GM19240 (cell line): ENCODE measurements at regions not wholly inside any gene's neighbourhood (a gene's known extent, or its start where the extent isn't known, plus 50 kb on each side); places are given as distances from the start of the nearest gene placed in this dataset.
"Not testable (repeated sequence)": the region's sequence is repeated elsewhere in the genome, so short reads cannot be mapped to it uniquely, and the experiment has no call there.

Experiments
- DNase-seq: peaks from one replicate; pipeline ENCODE4 v3.0.0; 2011; ENCODE audit warnings: low spot score; ENCODE audit not compliant: insufficient read length

DNA sequence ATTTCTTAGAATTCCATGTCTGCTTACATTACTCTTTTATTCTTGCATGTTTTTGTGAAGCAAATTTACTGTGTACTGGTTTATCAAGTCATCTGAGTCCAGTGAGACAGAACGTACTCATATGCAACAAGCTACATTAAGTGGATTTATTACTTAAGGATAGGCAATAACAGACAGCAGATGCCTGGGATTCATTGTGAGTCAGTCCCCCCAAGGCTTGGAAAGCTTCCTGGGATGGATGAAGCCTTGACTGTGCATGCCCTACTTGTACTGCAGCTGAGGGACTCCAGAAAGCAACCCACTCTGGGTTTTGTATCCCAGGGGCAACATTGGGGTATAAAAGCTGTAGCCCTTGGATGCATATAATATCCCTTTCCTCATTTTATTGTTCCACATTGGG, 113.4 kb upstream of the RAB18 start:
- no peak for DNase-seq

DNA sequence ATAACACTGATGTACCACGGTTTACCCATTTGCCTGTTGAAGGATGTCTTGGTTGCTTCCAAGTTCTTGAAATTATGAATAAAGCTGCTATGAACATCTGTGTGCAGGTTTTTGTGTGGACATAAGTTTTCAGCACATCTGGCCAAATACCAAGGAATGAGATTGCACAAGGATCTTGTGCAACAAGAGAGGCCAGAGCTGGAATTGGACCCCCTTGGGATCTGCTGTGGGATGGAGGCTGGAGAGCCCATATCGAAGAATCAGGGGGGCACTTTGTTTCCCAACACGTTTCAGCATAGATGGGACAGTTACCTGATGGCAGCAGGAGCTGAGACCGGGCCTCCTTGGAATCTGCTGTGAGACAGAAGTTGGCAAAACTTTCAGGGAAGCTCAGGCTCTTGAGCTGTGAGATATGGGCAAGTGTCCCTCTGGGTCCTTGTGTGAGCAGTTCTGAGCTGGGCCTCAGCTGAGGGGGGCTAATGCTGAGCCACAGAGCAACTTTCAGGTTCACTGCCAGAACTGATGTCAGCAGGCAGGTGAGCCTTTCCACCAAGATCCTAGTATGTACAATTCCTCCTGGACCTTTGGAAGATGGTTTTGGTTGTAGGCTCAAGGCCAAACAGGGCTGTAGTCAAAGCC, 115.2 kb upstream of the RAB18 start:
- no peak for DNase-seq

DNA sequence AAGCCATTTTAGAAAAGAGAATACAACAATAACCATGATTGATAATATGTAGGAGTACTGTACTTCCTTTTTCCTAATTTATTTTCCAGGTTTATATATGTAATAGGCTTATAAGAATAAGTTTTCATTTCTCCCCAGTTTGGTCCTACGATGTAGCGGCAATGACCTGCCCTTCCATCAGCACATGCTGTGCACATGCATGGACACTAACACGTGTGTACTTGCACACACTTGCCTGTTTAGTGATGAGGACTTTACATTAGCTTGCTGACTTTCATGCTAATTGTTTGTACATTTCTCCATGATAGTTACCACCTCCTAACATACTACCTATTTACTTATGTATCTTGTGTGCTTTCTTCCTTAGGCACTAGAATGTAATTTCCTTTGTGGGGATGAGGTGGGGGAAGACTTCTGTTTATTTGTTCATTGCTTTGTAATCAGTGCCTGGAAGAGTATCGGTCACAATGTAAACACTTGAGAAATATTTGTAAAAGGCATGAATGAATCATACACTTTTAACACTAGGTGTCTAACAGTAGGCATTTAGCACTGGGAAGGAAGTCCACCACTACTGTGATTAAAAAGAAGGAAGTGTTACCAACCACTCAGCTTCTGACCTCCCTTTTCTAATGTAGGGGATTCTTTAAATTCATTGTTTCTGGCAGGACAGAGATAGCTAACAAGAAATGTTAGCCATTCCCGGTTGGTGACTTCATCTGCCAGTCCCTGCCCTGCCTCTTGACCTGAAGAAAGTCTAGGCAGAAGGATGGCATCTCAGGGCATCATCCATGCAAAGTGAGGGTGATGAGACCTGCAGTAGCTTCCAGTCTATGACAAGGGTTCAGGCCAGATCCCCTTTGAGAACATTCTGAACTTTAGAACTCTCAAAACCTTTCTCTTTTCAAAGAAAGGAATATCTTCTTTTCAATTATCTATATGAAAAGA, 120.2 kb upstream of the RAB18 start:
- no peak for DNase-seq

DNA sequence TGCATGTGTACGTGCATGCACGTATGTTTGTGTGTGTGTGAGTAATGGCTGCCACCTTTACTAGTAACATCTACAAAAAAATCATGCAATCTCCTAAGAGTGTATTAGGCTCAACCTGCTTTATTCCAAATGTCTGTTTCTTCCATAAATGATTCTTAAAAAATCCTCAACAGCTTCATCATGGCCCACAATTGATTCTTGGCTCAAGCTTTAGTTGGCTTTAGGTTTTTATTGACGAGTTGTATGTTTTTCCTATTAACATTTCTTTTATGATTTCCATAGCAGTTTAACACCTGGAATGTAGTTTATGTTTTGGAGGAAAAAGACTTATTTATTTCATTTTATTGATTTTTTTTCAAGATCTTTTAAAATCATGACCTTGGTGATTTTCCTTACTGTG, 121.9 kb upstream of the RAB18 start:
- no peak for DNase-seq

DNA sequence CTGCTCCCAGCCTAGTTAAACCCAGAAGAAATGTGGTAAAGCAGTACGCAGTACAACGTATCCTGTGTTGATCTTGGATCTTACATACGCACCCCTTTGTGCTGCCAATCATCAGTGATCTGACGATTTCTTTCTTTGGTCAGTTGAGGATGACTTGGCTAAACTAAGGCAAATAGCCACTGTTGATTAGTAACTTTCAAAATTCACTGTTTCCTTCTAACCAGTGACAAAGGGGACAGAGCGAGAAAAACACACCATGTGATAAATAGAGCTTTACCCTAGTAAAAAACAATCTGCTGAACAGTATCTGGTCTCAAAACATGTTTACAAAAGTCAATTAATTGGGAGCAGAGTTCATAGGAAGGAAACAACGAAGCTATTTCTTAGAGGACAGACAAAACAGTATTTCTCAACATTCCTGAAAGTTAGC, 123.2 kb upstream of the RAB18 start:
- no peak for DNase-seq

DNA sequence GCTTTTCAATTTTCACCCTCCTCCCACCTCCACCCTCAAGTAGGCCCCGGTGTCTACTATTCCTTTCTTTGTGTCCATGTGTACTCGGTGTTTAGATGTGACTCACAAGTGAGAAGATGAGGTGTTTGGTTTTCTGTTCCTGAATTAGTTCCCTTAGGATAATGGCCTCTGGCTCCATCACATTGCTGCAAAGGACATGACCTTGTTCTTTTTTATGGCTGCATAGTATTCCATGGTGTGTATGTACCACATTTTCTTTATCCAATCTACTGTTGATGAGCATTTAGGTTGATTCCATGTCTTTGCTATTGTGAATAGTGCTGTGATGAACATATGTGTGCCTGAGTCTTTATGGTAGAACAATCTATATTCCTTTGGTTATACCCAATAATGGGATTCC, 125.1 kb upstream of the RAB18 start:
- DNase-seq, result not testable (repeated sequence)

DNA sequence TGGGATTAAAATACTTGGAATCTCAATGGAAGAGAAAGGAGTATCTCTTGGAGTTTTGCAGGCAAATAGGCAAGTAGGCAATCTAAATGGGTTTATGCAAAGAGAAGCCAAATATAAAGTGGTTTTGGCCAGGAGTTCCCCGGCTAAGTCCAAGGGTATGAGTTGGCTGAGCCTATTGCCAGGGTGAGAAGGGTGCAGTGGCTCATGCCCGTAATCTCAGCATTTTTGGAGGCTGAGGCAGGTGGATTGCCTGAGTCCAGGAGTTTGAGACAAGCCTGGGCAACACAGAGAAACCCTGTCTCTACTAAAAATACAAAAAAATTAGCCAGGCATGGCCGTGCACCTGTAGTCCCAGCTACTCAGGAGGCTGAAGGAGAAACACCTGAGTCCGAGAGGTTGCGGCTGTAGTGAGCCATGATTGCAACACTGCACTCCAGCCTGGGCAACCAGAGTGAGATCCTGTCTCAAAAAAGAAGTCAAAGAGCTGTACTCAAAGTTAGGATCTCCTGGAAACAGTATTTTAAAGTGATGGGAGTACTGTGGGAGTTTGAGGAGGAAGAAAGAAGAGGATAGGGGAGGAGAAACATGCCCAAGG, 130.4 kb upstream of the RAB18 start:
- no peak for DNase-seq

DNA sequence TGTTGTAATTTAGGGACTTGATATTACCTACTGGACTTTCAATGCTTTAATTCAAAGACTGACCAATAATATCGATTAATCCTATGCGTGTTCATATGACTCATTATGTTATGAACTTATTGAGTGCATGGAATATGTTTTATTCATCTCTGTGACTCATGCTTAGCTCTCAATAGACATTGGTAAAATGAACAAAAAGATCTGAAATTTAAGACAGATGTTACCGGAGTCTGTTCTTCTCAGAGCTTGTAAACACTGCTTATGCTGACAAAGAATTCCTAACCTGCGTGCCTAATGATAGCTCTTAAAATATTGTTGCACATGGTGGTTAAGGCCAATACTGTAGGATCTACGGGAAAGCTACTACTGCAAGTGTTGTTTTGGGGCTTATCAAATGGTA, 131.5 kb upstream of the ACBD5 start:
- DNase-seq, result no peak

DNA sequence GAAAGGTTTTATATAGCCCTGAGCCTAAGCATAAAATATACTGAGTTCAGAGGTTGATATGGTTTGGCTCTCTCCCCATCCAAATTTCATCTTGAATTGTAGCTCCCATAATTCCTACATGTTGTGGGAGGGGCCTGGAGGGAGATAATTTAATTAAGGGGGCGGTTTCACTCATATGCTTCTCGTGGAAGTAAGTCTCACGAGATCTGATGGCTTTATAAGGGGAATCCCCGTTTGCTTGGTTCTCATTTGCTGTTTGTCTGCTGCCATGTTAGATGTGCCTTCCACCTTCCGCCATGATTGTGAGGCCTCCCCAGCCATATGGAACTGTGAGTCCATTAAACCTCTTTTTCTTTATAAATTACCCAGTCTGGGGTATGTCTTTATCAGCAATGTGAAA, 130.8 kb upstream of the ACBD5 start:
- DNase-seq, result not testable (repeated sequence)

DNA sequence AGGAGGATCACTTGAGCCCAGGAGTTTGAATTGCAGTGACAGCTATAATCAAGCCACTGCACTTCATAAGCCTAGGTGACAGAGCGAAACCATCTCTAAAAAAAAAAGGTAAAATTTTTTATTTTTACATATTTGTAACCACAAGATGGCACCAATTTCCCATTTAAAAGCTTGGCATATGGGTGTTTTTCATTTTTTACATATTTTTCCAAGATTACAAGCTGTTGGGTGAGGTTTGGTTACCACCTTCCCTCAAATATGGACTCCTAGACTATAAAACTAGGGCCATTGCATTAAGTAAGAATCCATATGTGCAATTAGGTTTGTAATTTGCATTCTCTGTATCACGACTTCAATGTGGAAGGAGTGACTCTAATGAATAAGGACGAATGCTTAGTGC, 129.3 kb upstream of the ACBD5 start:
- no peak for DNase-seq

DNA sequence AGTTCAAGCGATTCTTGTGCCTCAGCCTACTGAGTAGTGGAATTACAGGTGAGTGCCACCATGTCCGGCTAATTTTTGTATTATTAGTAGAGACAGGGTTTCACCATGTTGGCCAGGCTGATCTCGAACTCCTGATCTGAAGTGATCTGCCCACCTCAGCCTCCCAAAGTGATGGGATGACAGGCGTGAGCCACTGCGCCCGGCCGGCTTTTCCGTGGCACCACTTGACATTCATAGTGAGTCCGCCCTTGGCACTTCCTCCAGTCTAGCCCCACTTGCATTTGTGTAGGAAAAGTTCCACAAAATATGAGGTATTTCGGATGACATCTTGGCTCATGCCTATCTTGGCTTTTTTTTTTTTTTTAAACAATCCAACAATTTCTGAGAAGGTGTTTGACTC, 128.1 kb upstream of the ACBD5 start:
- no peak for DNase-seq

DNA sequence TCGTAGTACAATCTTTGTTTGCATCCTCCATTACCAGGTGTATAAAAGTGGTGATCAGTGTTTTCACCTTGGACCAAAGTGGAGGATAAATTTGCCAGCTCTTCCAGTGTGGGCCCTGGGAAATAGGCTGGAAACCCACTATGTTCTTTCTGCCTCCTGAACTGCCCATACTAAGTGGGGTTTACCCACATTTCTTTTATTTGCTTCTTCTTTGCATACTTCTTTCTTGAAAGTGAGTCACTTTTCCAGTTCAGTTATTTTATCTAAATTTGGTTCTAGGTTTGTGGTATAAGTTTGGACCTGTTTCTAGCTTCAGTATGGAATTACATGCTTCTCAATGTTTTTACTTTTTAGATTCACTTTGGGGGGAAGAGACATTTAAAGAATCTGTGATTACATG, 126.2 kb upstream of the ACBD5 start:
- no peak for DNase-seq

DNA sequence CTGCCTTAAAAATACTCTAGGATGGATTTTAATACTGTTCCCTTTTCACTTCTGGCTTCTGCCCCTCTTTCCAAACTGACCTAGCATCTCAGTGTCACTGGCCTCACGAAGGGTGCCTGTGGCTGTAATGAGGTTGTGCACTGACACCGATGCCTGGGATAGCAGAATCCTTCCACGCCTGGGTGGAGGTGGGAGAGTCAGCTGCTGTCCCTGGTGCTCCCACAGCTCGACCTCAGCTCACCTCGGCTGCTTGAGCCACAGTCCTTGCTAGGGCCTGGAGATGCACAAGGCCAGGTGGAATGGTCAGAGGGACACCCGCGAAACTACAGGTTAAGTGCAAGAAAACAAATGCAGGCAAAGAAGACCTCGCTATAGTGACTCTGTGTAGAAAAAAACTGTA, 123.4 kb upstream of the ACBD5 start:
- no peak for DNase-seq

DNA sequence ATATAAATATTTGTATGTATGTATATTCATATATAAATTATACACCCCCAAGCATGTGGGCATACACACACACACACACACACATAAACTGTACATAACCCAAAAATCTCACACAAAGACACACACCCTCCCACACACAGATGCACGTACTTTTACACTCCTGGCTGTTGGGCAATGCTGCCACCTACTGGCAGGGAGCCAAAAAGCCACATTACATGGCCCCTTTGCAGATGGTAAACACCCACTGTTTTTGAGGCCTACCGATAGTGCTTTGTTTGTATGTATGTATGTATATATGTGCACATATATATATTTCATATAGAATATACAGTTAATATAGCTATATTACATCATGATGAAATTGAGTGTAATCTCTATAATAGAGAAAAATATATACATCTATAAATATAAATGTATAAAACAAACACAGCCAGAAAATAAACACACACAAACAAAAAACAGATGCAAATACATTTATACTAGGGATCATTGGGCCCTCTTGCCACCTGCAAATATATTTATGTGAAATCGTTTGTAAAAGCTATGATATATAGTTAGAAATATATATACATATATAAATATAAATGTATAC, 120.1 kb upstream of the ACBD5 start:
- no peak for DNase-seq

DNA sequence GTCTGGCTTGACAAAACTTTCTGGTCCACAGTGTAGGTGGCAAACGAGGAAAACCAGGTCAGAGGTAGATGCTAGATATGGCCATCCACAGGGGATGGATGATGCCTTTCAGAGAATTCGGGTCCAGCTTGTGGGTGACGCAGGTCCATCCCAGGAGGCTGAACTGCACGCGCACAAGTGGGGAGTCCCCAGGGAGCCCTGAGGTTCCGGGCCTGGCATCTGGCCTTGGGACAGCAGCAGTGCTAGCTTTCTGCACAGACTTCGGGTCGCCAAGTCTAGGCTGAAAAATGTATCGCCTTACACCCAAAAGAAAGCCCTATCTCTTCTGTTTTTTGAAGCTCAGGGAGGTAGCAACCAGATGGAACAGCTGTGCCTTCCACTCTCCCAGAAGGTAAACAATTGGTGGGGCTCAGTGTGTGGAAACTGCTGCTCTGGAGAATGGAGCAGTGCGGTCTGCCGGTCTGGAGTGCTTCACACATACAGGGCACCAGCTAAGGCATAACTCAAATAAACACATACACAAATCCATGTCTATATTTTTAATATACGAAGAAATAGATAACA, 119.3 kb upstream of the ACBD5 start:
- DNase-seq, result no peak

DNA sequence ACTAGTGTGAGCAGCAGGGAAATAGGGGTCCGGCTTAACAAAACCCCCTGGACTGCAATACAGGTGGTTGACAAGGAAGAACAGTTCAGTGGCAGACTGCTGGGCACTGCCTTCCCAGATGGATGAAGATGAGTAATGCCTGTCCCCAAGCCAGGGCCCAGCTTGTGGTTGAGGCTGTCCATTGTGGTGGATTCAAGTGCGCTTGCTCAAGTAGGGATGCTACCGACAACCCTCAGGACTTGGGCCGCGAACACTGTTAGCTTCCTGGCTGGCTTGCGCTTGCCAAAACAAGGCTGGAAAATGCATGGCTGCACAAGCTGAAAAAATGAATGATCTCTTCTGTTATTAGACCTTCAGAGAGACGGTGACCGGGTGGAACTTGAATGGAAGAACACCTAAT, 116.1 kb upstream of the ACBD5 start:
- DNase-seq, result no peak

DNA sequence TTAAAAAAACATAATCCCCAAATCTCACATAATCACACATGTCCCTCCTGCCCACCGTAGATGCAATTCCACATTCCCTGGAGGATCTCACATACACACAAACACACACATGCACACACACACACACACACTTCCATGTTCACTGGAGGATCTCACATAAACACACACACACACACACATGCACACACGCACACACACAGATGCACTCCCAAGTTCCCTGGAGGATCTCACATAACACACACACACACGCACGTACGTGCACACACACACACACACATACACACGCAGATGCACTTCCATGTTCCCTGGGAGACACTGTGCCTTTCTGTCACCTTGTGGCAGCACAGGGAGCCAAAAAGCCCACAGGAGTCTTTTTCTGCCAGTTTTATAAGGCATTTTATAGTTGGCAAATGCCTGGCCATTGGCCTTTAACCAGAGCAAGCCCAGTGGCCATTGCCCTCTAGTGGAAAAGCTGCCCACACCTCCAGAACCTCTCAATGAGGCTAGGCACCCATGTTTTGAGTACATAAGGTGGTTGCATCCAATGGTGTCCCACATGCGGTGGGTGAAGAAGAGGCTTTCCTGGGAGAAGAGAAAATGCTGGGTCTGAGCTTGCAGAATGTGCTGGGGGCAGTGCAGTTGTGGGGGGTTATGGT, 115.4 kb upstream of the ACBD5 start:
- no peak for DNase-seq

DNA sequence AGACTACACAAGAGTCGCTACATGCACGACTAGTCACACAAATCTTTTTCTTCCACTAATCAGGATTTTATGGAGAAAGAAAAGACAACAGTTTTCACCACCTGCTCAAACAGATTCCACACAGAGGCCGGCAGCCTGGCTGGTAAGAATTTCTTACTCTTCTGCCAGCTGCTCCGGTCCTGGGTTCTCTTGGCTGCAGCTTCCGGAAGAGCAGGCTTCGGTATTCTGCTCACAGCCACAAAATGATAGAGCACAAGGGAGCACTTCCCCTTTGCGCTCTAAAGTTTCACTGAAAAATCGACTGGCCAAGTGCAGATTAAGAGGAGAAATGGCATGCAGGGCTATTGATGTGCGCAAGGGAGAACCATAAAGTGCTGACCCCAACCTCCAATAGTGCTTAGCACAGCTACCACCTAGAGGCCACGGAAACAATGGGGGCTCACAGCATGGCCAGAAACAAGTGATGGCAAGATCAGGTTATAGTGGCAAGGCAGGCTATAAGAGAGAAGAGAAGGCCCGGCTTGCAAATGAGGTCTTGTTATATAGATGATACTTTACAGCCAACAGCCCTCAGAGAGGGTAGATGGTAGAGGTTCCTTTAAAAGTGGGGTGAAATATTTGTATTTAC, 114.2 kb upstream of the ACBD5 start:
- peak; percentile 23 for DNase-seq

DNA sequence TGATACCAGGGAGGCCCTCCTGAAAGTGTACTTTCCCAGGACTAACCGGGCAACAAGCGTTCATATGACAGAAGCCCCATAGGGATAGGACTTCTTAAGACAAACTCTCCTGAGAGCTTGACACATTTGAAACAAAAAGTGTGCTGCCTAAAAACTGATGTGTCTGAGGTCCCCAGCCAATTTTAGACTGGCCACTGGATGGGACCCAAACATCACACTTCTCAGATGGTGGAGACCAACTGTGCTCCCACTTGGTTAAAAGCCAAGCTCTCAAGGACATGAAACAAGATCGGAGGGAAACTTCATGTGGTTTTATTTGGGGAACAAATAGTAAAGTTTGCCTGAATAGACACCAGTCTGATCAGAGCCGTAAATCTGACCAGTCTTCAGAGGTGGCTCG, 113.5 kb upstream of the ACBD5 start:
- DNase-seq, result not testable (repeated sequence)

DNA sequence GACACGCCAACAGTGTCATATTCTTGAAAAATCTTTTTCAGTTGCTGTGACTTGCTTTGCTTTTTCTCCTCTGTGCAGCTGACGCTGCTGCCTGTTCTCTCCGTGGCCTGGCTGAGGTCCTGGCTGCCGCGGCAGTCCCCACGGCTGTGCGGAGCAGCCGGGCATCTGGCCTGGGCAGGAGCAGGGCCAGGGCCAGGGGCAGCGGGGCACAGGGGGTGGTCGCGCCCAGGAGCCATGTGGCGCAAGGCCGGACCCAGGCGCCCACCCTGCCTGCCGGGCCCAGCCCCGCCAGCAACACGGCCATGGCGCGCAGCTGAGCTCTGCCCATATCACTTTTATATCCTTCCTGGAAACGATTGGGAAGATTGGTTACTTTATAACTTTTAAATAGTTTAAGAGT, 109.4 kb upstream of the ACBD5 start:
- no peak for DNase-seq

DNA sequence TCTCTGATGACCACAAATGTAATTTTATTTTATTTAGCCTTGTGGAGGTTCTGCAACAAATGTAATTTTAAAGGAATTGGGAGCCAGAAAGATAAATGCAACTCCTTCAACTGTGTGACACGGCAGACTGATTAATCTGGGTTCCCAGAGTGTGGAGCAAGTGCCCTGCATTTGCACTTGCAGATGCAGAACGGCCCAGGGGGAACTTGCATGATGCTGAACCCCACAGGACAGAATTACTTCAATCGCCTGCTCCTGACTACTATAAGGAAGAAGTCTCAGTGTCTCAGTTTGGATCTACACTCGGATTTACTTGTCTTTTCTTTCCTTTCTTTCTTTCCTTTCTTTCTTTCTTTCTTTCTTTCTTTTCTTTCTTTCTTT, 107.2 kb upstream of the ACBD5 start:
- DNase-seq, result not testable (repeated sequence)
